NOMO-1 treated with DMSO at 0.1 percent for 48 hours (cell line): ENCODE measurements at regions not wholly inside any gene's neighbourhood (a gene's known extent, or its start where the extent isn't known, plus 50 kb on each side); places are given as distances from the start of the nearest gene placed in this dataset.
"Not testable (repeated sequence)": the region's sequence is repeated elsewhere in the genome, so short reads cannot be mapped to it uniquely, and the experiment has no call there.

ENCODE experiments used
- DNase-seq: peaks from one replicate; lab custom pipeline; 2025; ENCODE audit not compliant: unreplicated experiment; lab: John Stamatoyannopoulos, UW

GRCh38 chr6:40700006-40700580, 112.9 kb upstream of the LRFN2 start:
- no peak for DNase-seq

- no peak for DNase-seq
Measured at GRCh38 chr6:40695750-40696415, 108.7 kb upstream of the LRFN2 start.

- no peak for DNase-seq
Measured at GRCh38 chr6:40695114-40695513, 108.0 kb upstream of the LRFN2 start.

- no peak for DNase-seq
Measured at GRCh38 chr6:40693768-40694167, 106.6 kb upstream of the LRFN2 start.

GRCh38 chr6:40692337-40692736, 105.2 kb upstream of the LRFN2 start:
- no peak for DNase-seq

- DNase-seq: no peak
Measured at GRCh38 chr6:40689185-40689584, 102.0 kb upstream of the LRFN2 start.

GRCh38 chr6:40688214-40688761, 101.1 kb upstream of the LRFN2 start:
- DNase-seq: no peak

- no peak for DNase-seq
Measured at GRCh38 chr6:40685862-40686261, 98.7 kb upstream of the LRFN2 start.

GRCh38 chr6:40681622-40682021, 94.5 kb upstream of the LRFN2 start:
- no peak for DNase-seq

- no peak for DNase-seq
Measured at GRCh38 chr6:40678941-40679340, 91.8 kb upstream of the LRFN2 start.

- no peak for DNase-seq
Measured at GRCh38 chr6:40674170-40674569, 87.0 kb upstream of the LRFN2 start.

- no peak for DNase-seq
Measured at GRCh38 chr6:40672087-40672486, 84.9 kb upstream of the LRFN2 start.

- DNase-seq: no peak
Measured at GRCh38 chr6:40671694-40672050, 84.5 kb upstream of the LRFN2 start.

- no peak for DNase-seq
Measured at GRCh38 chr6:40671001-40671693, 84.0 kb upstream of the LRFN2 start.

GRCh38 chr6:40669343-40669742, 82.2 kb upstream of the LRFN2 start:
- no peak for DNase-seq

- no peak for DNase-seq
Measured at GRCh38 chr6:40668203-40668602, 81.0 kb upstream of the LRFN2 start.

GRCh38 chr6:40666530-40666929, 79.4 kb upstream of the LRFN2 start:
- DNase-seq: no peak

GRCh38 chr6:40661726-40662125, 74.6 kb upstream of the LRFN2 start:
- DNase-seq: no peak

- DNase-seq: not testable (repeated sequence)
Measured at GRCh38 chr6:40656772-40657171, 69.6 kb upstream of the LRFN2 start.

GRCh38 chr6:40654828-40655227, 67.7 kb upstream of the LRFN2 start:
- DNase-seq: no peak

- DNase-seq: no peak
Measured at GRCh38 chr6:40645043-40645442, 57.9 kb upstream of the LRFN2 start.

- no peak for DNase-seq
Measured at GRCh38 chr6:40642837-40643236, 55.7 kb upstream of the LRFN2 start.
